Inferior parietal cortex (tissue), 1 donor: ENCODE measurements at regions not wholly inside any gene's neighbourhood (a gene's known extent, or its start where the extent isn't known, plus 50 kb on each side); places are given as distances from the start of the nearest gene placed in this dataset.

ENCODE experiments used
- DNase-seq: peaks from one replicate; pipeline ENCODE4 v3.0.0-alpha.2; 2016; ENCODE audit errors: extremely low spot score

DNA sequence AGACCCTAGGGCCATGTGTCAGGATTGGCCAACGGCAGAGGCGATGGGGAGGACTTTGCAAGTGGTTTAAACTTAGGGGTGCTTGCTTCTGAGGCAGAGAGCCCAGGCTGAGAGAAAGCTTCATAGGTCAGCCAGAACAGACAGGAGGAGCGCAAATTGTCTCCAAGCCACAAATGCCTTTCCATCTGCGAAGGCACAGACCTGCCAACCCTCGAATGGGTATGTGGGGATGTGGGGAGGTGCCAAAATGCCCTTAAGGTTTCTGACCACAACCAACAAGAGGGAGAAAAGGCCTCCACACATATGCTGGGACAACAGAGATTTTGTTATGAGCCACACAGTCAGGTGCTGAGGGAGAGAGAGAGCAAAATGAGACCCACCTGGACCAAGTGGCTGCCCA is 283.6 kb downstream of the CYP26B1 start:
- DNase-seq = no peak

DNA sequence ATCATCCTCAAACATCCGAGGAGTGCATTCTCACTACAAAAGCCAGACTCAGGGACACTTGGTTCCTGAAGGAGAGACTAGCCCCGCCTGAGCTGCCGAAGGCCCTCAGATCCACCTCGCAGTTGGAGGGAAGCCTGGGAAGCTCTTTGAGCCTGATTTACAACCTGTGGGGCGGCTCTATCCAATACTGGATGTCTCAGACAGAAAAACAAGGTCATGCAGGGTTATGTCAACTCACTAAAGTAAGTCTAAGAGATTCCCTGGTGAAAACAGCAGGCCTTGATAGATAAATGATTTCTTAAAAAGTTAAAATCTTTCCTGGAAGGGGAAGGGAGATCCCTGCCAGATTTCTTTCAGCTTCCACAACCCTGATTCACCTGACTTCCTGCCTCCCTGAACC is 284.3 kb downstream of the CYP26B1 start:
- DNase-seq = no peak

DNA sequence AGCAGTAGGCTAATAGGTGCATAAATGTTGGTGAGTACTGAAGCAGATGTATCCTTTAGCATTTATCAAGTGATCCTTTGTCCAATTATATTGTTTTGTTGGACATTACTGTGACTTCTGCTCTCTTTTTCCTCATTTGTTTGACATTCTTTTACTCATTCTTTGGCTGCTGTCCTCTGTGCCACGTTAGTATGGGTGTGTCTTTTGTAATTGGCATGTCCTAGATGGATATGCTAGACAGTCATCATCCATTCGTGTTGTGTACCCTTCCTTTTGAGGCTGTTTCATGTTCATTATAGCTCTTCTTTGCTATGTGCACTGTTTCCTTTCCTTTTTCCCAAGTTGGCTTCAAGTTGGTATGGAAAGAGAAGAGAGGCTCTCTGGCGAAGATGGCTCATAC is 284.7 kb downstream of the CYP26B1 start:
- DNase-seq = no peak

DNA sequence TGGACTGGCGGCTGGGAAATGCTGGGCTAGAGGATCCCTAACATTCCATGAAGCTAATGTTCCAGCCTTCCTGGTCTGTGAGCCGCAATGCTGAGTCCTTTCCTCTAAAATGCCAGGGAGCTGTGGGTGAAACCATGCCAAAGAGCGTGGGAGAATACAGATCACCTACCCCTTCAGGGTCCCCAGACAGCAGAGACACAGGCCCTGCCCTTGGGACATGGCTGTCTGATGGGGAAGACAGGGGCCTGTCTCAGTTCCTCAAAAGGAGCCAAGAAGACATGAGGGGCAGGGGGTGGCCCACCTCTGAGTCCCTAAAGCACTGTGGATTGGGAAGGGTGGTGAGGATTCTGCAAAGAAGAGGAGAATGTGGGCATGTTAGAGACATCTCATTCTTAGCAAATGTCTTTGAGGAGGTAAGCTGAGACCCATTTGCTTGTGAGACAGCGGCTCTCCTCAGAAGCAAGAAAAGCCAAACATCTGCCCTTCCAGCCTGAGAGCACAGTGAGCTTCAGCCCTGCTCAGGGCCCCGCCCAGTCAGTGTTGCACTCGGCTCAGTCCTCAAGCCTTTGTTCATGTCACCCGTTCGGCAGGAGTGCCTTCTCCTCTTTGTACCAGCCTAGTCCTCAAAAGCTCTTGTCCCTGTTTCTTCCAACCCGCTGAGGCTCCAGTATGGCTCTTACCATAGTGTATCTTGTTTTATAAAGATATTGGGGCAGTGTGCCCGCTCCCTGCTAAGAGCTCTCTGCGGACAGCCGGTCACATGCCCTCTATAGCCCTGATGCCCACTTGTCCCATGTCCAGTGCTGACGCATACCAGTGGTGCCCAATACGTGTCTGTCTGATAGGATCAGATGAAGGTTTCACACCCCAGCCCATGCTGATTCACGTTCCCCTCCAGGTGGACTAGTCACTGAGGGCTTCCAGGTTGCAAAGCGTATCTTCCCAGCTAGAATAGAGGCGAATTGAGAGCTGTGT is 286.2 kb downstream of the CYP26B1 start:
- DNase-seq = no peak

DNA sequence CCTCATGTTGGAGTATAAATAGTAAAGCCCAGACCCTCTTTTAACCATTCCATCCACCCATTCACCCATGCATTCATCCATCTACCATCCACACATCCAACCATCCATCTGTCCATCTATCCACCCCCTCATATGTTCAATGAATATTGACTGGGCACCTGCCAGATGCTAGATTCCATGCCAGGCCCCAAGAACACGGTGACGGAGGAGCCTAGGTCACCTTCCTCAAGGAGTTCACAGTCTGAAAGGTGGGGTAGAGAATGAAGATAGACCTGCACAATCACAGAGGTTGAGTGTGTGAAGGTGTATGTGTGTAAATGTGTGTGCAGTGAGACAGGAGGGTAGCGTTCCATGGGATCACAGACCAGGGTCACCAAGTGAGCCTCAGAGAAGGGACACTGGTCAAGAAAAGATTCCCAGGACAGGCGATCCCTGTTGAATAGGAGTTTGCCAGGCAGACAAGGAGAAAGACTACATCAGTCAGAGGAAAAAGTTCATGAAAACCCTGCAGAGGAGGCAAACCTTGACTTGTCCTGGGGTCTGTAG is 287.2 kb downstream of the CYP26B1 start:
- no peak for DNase-seq

DNA sequence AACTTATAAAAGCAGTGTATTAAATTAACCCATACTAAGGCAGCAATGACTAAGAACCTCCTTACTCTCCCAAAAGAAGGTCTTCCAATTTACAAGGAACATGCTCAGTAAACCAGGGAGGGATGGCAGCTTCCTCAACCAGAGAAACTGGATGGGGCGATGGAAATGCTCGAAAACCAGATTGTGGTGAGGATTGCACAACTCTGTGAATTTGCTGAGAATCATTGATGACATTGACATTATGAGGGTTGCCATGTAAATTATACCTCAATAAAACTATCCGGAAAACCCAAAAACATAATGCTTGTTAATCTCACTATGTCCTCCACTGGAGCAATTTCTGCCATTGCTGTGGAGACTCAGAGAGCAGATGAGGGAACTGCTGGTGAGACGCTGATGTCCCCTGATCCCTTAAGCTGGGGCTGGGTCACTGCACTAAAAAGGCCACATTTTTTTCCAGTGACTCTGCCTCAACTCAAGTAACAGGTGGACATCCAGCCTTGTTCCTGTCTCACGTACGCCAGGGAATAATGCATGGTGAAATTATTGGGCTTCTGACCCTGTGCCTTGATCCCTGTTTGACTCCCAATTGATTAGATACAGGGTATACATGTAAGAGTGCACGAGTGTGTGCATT is 288.3 kb downstream of the CYP26B1 start:
- DNase-seq = no peak

DNA sequence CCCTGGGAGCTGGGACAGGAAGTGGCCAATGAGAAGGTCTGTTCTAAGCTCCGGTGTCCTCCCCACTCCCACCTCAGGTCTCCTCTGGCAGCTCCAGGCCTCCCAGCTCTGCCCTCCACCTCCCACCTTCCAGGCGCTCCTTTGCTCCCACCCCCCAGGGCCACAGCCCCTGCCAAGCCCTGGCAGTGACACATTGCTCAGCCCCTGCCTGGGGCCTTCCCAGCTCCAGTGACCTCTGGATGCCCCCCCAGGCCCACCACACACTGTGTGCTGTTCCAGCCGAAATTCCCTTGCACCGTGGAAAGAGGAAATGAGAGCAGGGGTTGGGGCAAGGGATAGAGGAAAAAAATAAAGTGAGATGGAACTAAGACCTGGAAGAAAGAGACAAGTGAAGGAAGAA is 289.6 kb downstream of the CYP26B1 start:
- no peak for DNase-seq

DNA sequence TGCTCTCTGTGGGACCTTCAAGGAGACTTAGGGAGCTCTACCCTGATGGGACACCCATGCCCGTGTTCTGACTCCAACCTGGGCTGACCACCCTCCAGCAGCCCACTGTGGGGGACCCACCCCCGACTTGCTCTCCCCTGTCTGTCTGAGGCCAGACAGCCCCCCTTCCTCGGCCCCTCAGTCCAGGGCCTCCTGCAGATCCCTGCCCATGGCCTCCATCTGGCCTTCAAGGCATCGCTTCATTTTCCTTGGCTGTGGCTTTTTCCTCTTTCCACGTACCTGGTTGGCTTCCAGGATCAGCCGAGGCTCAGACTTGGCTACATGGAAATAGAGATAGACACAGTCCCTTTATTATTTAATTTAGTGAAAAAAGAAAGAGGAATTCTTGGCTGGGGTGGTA is 290.0 kb downstream of the CYP26B1 start:
- no peak for DNase-seq

DNA sequence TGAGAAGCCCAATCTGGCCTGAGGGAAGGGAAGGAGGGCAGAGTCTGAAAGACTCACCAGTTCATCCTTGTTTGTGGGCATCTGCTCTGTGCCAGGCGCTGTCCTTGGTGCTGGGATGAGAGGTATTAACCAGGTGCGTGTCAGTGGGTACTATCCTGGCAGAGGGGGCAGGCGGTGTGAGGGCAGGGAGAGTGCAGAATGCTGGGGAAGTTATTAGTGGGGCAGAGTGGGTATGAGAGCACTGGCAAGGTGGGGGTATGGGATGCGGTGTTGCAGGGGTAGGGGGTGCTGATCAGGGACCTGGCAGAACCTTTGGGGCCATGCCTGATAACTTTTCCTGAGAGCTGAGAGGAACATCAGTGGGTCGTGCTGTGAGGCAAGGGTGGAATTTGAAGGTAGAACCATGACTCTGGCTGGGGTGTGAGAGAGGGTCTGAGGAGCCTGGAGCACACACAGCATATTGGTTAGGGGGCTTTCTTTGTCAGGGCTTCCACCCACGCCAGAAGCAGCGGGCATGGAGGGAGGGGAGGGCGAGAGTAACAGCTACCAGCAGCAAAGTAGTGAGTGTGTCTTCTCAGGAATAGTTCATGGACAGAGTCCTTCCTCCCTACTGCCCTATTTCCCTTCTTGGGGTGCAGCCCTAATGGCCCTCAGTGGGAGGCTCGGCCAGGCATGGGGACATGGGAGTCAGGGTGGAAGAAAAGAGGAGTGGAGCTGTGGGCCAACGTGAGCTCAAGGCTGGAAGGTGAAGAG is 290.7 kb downstream of the CYP26B1 start:
- no peak for DNase-seq

DNA sequence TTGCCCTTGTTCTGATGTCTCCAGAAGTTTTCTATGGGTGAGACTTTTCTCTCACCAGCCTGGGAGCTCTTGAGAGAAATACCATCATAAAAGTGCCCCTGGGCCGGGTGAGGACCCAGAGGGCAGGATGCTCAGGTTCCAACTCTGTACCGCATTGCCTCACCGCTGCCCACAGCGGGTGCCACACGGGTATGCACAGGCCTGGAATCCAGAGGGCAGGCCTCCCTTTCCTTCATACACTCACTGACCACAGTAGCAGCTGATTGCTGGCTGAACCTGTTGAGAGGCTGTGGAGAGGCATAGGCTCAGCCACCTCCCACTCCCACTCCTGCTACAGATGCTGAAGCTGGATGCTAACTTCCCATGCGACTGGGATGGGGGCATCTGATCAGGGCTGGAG is 293.8 kb downstream of the CYP26B1 start:
- no peak for DNase-seq

DNA sequence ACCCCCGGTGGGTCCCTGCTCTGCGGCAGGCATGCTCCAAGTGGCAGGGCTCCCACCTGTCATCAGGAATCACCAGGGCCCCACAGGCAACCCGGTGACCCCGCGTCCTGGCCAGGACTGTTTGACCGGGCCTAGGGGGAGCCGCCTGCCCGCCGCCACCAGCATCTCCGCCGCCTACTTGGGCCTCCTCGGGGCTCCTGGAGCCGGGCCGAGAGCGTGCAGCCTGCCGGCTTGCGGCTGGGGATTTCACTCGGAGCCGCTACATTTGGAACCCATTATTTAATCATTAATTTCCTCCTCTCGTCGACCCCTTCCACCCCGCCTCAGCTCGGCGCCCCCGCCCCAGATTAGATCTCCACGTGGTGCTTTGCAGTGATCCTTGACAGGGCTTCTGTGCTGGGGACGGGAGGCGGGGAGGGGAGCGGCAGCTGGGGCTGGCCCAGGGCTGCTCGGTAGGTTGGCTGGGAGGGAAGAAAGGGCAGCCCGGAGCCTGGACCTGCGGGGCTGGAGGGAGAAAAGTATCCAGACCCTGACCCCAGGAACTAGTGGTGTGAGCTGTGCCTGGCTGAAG is 295.4 kb downstream of the CYP26B1 start:
- DNase-seq = no peak

DNA sequence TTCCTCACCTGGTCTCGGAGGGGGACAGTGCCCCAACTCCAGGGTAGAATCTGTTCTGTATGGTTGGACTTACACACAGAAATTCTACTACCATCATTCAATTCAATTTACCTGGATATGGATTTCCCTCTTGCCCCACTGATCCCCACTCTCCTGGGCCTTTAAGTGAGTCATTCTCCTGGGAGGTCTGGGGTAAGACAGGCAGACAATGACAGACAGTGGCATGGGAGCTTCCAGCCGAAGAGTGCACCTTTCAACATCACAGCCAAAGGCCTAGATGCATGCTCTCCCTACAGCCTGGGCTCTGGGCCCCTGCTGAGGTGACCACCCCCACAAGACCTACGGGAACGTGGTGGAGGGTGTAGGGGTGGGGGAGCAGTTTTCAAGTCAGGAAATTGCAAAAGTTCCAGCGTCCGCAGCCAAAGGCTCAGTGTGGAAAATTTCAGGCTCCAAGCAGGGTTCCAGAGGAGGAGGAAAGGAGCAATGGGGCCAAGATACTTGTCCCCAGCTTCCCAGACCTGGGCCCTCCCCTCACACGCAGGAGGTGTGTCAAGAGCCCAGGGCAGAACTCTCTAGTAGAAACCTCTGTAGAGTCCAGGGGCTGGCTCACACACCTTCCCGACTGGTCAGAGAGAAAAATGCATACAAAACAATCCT is 296.4 kb downstream of the CYP26B1 start:
- DNase-seq = no peak

DNA sequence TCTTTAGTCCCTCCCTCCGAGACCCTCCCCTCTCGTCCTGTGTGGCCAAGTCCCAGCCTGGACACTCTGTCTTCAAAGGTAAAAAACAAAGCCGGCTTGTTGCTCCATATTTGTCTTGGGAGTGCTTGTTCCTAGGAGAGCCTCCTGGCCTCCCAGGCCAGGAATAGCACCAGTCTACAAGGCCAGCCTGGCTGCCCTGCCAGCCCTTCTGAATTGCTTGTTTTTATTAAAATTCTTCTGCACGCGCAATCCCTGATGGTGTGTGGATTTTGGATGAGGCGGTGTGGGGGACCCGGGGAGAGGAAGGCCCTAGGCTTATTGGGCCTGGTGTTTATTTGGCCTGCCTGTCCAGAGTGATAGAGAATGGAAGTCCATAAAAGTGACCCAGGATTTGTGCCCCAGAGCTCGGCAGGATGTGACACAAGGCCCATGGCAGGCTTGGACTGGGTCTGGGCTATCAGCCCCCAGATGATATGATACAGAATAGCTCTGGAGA is 297.3 kb downstream of the CYP26B1 start:
- no peak for DNase-seq

DNA sequence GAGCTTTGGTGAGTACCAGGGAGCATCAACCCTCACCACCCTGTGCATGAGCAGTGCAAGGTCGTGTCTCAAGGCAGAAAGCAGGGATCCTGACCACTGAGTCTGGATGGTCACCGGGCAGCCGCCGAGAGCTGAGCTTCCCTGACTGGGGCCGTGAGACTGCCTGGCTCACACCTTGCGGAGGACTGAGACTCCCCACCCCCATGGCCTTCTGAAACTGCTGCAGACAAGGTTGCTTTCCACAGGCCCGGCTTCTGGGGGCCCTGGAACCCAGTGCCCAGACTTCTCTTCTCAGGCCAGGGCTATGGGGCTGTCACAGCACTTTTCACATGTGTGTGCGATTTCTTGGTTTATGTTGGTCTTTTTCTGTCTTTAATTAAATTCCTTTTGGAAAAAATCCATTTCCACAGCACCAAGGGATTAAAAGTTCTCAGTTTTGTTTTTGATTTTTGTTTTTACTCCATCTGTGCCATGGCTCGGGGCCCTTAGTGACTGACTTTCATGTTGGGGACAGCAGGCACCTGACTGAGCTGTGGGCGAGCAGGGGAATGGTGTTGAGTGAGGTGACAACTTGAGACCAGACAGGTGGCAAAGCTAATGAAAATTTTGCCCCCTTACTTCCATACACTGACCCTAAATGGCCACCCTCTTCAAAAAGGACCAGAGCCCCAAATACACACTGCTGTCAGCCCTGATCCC is 297.9 kb downstream of the CYP26B1 start:
- no peak for DNase-seq

DNA sequence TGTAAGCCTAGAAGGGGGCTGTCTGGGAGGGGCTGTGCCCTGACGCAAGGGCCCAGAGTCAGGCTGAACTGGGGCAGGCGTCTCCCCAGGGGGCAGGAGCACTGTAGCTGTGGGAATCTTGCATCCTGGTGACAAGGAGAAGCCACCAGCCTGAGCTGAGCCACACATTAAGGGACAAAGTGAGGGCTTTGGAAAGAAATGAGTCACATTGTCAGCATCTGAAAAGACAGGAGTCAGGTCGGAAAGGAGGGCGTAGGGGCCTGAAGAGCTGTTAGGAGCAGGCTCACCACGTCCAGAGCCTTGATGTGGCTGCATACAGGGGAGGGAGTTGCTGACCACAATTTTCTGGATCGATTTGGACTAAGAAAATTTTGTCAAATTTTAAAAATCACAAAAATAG is 298.6 kb downstream of the CYP26B1 start:
- DNase-seq = no peak

DNA sequence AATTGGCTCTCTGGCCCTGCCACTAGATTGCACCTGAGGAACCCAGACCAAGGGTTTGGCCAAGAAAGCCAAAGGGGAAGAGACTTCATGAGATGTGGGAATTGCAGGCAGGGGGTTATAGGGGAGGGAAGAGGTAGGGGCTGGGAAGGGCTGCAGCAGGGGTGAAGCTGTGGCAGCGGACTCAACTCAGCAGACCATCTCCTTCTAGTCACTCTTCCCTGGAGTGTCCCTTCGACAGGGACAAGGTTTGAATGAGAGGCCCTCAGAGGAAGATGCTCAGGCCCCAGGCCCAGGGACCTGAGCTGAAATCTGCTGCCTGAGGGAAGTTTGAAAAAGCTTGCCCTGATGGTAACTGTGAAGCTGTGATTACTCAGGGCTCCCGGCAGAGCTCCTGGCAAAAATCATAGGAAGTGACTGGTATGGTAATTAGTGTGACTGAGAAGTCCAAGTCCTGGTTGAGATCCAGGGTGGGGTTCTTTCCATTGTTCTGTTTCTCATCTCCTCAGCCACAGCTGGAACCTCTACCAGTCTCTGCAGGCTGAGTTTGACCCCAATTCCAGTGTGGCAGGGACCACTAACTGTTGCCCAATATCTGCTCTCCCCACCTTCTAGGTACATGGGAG is 300.9 kb downstream of the CYP26B1 start:
- no peak for DNase-seq

DNA sequence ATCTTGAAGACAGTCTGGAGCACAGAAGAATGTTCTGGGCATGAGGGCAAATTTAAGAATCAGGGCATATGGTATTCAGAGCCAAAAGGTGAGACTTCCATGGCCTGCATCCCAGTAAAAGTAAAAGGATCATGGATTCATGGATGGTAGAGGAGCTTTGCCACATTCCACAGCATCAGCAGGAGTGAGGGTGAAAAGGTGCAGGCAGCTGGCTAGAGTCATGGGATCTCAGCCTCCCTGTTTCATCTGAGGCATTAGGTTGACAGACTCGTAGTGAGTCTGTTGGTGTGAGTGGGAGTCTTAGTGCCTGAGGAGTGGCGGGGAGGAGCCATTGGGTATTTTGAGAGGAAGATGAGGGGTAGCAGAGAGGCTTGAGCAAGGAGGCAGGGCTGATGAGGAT is 301.6 kb downstream of the CYP26B1 start:
- DNase-seq = no peak

DNA sequence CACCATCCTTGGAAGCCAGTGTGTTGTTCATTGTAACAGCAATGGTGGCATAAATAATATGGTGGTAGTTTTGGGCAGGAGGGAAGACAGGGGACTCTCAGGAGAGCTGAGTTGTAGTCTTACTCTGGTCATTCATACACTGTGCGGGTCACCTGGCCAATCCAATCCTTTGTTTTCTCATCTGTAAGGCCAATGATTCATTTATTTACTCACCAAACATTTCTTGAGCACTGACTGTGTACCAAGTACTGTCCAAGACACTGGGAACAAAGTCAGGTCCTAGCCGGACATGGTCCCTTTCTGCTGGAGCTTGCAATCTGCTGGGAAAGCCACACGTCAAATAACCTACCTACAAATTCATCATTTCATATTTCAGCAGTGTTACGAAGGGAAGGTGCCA is 302.7 kb downstream of the CYP26B1 start:
- no peak for DNase-seq

DNA sequence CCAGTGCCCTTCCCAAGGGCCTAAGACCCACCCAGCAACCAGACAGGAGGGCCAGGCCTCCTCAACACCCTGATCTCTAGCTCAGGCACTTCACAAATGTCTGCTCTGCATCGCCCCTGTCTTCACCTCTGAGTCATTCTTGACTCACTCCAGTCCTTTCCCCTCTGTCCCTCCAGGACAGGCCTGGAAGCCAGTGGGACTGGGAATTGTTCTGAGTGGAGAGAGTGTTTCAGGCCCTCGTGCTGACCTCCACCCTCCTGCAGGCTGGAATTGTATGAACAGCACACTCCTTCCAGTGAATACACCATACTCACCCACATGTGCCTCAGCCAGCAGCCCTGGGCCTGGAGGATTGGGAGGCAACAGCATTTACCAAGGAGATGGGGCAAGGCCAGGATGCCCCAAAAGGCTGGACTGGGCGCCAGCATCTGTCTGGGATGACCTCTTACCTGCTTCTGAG is 304.2 kb downstream of the CYP26B1 start:
- DNase-seq = no peak

DNA sequence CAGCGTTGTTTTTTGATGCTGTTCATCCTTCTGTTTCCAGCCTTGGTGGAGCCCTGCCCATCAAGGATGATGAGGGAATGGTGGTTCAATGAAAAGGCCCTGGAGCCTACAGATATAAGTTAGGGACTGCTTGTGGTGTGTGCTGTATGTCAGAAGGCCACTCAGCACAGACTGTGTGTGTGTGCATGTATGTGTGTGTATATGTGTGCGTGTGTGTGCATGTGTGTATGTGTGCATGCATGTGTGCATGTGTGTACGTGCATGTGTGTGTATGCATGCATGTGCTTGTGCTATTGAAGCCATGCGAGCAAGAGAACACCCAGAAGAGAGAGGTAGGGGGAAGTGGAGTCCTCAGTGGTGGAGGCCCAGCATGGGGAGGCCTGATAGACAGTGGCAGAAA is 304.9 kb downstream of the CYP26B1 start:
- DNase-seq = no peak
